ENCODE measurements at regions not wholly inside any gene's neighbourhood (a gene's known extent, or its start where the extent isn't known, plus 50 kb on each side); places are given as distances from the start of the nearest gene placed in this dataset.

DNA sequence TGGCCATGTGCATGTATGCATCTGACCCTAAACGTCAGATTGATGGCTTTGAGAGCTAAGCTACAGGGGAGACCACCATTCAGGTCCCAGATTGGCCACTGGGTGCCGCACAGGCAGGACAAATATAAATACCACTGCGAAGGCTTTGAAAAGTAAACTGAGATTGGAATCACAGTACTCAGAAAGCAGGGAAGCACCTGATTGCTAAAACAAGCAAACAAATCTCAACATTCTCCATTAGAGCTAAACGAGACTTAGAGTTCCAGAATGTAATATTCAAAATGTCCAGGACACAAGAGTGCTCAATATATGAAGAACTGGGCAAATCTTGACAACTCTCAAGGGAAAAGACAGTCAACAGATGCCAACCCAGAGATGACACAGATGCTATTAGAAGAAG is 61.0 kb upstream of the GFPT2 start:
- ATAC-seq: no peak
- intact Hi-C loops (cut with micrococcal nuclease): no loop called here

More for the DNA sequence above, 61.0 kb upstream of the GFPT2 start:
- no peak for TF ChIP-seq SP1 (IDR thresholded peaks at IDR 0.05; ENCODE audit: low read depth)
- no peak for TF ChIP-seq EZH2phosphoT487 (IDR thresholded peaks at IDR 0.05; ENCODE audit: borderline replicate concordance)
- no peak for TF ChIP-seq FOSL1 (IDR thresholded peaks at IDR 0.05; ENCODE audit: low read depth)
- no peak for TF ChIP-seq JUND (IDR thresholded peaks at IDR 0.05)
- TF ChIP-seq, protein P1, sequence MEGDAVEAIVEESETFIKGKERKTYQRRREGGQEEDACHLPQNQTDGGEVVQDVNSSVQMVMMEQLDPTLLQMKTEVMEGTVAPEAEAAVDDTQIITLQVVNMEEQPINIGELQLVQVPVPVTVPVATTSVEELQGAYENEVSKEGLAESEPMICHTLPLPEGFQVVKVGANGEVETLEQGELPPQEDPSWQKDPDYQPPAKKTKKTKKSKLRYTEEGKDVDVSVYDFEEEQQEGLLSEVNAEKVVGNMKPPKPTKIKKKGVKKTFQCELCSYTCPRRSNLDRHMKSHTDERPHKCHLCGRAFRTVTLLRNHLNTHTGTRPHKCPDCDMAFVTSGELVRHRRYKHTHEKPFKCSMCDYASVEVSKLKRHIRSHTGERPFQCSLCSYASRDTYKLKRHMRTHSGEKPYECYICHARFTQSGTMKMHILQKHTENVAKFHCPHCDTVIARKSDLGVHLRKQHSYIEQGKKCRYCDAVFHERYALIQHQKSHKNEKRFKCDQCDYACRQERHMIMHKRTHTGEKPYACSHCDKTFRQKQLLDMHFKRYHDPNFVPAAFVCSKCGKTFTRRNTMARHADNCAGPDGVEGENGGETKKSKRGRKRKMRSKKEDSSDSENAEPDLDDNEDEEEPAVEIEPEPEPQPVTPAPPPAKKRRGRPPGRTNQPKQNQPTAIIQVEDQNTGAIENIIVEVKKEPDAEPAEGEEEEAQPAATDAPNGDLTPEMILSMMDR (IDR thresholded peaks at IDR 0.05 in 2 of 3, conservative IDR thresholded peaks at IDR 0.05 in 1 of 3; ENCODE audit: borderline replicate concordance in 1 of 3, insufficient read depth in 1 of 3, low read depth in 2 of 3, low read length in 2 of 3): no peak
- no peak for TF ChIP-seq POLR2A (IDR thresholded peaks at IDR 0.05; ENCODE audit: borderline replicate concordance, extremely low read depth, insufficient read depth, insufficient read length)
- TF ChIP-seq RAD21 (IDR thresholded peaks at IDR 0.05; ENCODE audit: low read depth): no peak
- no peak for TF ChIP-seq CBX3 (IDR thresholded peaks at IDR 0.05; ENCODE audit: low read depth)
- TF ChIP-seq TCF7L2 (IDR thresholded peaks at IDR 0.05; ENCODE audit: borderline replicate concordance, extremely low read depth, insufficient read depth, insufficient read length): no peak
- TF ChIP-seq, protein P2, sequence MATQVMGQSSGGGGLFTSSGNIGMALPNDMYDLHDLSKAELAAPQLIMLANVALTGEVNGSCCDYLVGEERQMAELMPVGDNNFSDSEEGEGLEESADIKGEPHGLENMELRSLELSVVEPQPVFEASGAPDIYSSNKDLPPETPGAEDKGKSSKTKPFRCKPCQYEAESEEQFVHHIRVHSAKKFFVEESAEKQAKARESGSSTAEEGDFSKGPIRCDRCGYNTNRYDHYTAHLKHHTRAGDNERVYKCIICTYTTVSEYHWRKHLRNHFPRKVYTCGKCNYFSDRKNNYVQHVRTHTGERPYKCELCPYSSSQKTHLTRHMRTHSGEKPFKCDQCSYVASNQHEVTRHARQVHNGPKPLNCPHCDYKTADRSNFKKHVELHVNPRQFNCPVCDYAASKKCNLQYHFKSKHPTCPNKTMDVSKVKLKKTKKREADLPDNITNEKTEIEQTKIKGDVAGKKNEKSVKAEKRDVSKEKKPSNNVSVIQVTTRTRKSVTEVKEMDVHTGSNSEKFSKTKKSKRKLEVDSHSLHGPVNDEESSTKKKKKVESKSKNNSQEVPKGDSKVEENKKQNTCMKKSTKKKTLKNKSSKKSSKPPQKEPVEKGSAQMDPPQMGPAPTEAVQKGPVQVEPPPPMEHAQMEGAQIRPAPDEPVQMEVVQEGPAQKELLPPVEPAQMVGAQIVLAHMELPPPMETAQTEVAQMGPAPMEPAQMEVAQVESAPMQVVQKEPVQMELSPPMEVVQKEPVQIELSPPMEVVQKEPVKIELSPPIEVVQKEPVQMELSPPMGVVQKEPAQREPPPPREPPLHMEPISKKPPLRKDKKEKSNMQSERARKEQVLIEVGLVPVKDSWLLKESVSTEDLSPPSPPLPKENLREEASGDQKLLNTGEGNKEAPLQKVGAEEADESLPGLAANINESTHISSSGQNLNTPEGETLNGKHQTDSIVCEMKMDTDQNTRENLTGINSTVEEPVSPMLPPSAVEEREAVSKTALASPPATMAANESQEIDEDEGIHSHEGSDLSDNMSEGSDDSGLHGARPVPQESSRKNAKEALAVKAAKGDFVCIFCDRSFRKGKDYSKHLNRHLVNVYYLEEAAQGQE (IDR thresholded peaks at IDR 0.05; ENCODE audit: low read depth): no peak
- no peak for TF ChIP-seq ZFX (IDR thresholded peaks at IDR 0.05)
- TF ChIP-seq SIN3A (IDR thresholded peaks at IDR 0.05; ENCODE audit: low read depth): no peak
- TF ChIP-seq, protein P3, sequence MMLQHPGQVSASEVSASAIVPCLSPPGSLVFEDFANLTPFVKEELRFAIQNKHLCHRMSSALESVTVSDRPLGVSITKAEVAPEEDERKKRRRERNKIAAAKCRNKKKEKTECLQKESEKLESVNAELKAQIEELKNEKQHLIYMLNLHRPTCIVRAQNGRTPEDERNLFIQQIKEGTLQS (IDR thresholded peaks at IDR 0.05): no peak
- no peak for TF ChIP-seq EGR1 (IDR thresholded peaks at IDR 0.05; ENCODE audit: low read depth)
- TF ChIP-seq, protein P4, sequence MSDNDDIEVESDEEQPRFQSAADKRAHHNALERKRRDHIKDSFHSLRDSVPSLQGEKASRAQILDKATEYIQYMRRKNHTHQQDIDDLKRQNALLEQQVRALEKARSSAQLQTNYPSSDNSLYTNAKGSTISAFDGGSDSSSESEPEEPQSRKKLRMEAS (IDR thresholded peaks at IDR 0.05): no peak
- no peak for TF ChIP-seq ZNF274 (IDR thresholded peaks at IDR 0.05; ENCODE audit: low read depth, low read length)
- Histone ChIP-seq H4K20me1 (ENCODE audit: insufficient read depth) (no peaks in the 10 kb centered on the region), H3K4me3 (replicated peaks in 1 of 2; ENCODE audit: low read depth in 1 of 2, low read length in 2 of 2) (no peak overlapping the region), H3K4me2 (ENCODE audit: low read length) (no peak overlapping the region), H3K27ac (ENCODE audit: low read depth, low read length) (no peak overlapping the region), H3K9me2 (ENCODE audit: insufficient read depth) (no peaks in the 10 kb centered on the region), H3K27me3 (ENCODE audit: insufficient read depth, low read length) (no peaks in the 10 kb centered on the region), H3K9me3 (ENCODE audit: control insufficient read depth in 1 of 2, insufficient read depth in 1 of 2, low read depth in 1 of 2, low read length in 2 of 2) (no peaks in the 10 kb centered on the region), H3K9ac (ENCODE audit: low read length) (no peak overlapping the region), H3K4me1 (ENCODE audit: control insufficient read depth in 1 of 2, insufficient read depth in 2 of 2, low read length in 2 of 2) (no peaks in the 10 kb centered on the region), H3K36me3 (ENCODE audit: control insufficient read depth in 1 of 2, insufficient read depth in 2 of 2, low read length in 2 of 2) (no peaks in the 10 kb centered on the region), H2AFZ (ENCODE audit: low read depth, low read length, poor library complexity, severe bottlenecking) (no peak overlapping the region), H3K79me2 (ENCODE audit: insufficient read depth, low read length) (no peaks in the 10 kb centered on the region)
- POLR2A ChIA-PET: no interaction called here
- RAD21 ChIA-PET (ENCODE audit: low non-redundant PET in 1 of 2, low total read pairs in 2 of 2, uncharacterized antibody in 2 of 2, unreplicated experiment in 2 of 2): no interaction called here
- DNase-seq (ENCODE audit: low read depth, low spot score): no peak
- no TSS peak for BruUV-seq (replicated peaks)
- CTCF ChIA-PET: no interaction called here
